Pancreas (tissue), 10 donors: ENCODE measurements at regions not wholly inside any gene's neighbourhood (a gene's known extent, or its start where the extent isn't known, plus 50 kb on each side); places are given as distances from the start of the nearest gene placed in this dataset.

ENCODE experiments used
- ATAC-seq, 4 donors: fragments of 200-7000 bp; cut with Tn5 transposase; one replicate each; pipeline versions ENCODE4 v1.8.0 to v1.9.1; 2020; ENCODE audit warnings: mild to moderate bottlenecking in 4 of 4, moderate library complexity in 4 of 4
- DNase-seq, 6 donors: peaks; one replicate each; pipeline ENCODE4 v3.0.0-alpha.2; 2020
- FAIRE-seq: peaks from 2 replicates; lab custom pipeline; 2012; peaks lifted over from hg19 to GRCh38; lab: Jason Lieb, UNC
- H3K27ac ChIP-seq, 4 donors: fragments of 200-600 bp; sonication (generic); 1 replicate in 3 of 4; 2 replicates in 1 of 4; pipeline versions ENCODE4 v1.5.0 to v1.8.0; 2020
- H3K27me3 ChIP-seq, 4 donors: fragments of 200-600 bp; one replicate each; pipeline ENCODE4 v1.8.0; 2021
- H3K36me3 ChIP-seq, 3 donors: fragments of 200-600 bp; sonication (generic) in 1 of 3; one replicate each; pipeline versions ENCODE4 v1.5.0 to v1.8.0; 2020 to 2021
- H3K4me1 ChIP-seq, 3 donors: fragments of 200-600 bp; one replicate each; pipeline ENCODE4 v1.8.0; 2021
- H3K4me3 ChIP-seq, 4 donors: fragments of 200-600 bp; sonication (generic) in 2 of 4; one replicate each; pipeline versions ENCODE4 v1.5.0 to v1.8.0; 2020 to 2021
- H3K9me3 ChIP-seq, 4 donors: fragments of 200-600 bp; one replicate each; pipeline ENCODE4 v1.8.0; 2021
- WGBS, 2 donors: extraction: QIAGEN DNeasy Blood & Tissue Kit; methylation state at CpG; one replicate each; pipeline ENCODE4 v1.1.7; 2013; 5-methylcytosine and 5-hydroxymethylcytosine counted together
- intact Hi-C, 3 donors: fragments of 100-400 bp; cut with DNase I; formaldehyde crosslinking; loops; one replicate each; pipeline versions ENCODE4 v1.11.1 to v1.14.2; 2022
- TF ChIP-seq, protein P1 (sequence below), 4 donors: fragments of 200-600 bp; sonication (generic) in 3 of 4; IDR thresholded peaks; one replicate each; pipeline versions ENCODE4 v1.5.0 to v1.8.0; 2021; ENCODE audit warnings: antibody characterized with exemption in 4 of 4
- donor health status: healthy with polysubstance abuse.
- donor health status: DM: no; HTN: no; CAD: no; lungs with moderate emphysema.
- donor health status: DM: no; HTN: no; CAD: no.
- donor health status: control.
- donor health status: control.
- donor health status: Bipolar disorder and iron deficiency.
- donor health status: DM: yes; HTN: yes; CAD: no.
- donor health status: DM: no; HTN: no; CAD: no.
- donor health status: DM: no; HTN: no; CAD: no.
- donor health status: DM: yes; HTN: yes; CAD: no.

DNA sequence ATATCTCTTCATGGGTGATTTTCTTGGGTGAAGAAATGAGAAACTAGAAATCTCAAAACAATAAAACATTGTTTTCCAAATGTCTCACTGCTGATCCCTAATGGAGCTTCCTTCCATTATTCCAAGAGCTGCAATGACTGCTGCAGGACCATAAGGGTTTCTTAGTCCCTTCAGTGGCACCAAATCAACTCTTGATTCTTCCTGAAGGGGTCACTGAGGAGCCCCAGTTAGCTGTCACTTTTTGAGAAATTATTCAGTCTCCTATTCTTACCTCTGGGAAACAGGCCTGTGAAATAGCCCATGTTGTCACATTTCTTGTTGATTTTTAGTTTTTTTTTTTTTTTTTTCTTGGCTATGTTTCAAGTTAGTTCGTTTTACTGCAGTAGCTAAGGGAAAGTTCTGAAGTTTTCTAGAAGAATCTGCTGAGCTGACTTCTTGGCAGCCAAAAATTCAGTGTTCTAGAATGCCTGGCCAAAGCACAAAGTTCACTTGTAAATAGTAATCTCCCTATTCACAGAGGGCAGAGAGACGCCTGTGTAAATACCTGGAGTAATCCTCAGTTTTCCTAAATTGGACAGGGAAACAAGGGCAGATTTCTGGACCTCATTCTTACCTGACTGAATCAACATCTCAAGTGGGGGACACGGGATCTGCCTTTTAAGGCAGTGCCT lies 480.0 kb downstream of the RIT2 start:
- DNase-seq (no peak), ATAC-seq (peak in 2 of 4 donors; percentile 38 to 44), FAIRE-seq (no peak)
- Histone ChIP-seq H3K27me3 (no peaks in the 10 kb centered on the region), H3K27ac (no peak overlapping the region), H3K9me3 (no peaks in the 10 kb centered on the region), H3K36me3 (no peaks in the 10 kb centered on the region), H3K4me3 (no peak overlapping the region), H3K4me1 (no peaks in the 10 kb centered on the region)
- intact Hi-C loops: no loop called here
- 8 to 19% methylated on average over 3 of the region's 3 CpGs for WGBS, 2 donors
- TF ChIP-seq, protein P1, sequence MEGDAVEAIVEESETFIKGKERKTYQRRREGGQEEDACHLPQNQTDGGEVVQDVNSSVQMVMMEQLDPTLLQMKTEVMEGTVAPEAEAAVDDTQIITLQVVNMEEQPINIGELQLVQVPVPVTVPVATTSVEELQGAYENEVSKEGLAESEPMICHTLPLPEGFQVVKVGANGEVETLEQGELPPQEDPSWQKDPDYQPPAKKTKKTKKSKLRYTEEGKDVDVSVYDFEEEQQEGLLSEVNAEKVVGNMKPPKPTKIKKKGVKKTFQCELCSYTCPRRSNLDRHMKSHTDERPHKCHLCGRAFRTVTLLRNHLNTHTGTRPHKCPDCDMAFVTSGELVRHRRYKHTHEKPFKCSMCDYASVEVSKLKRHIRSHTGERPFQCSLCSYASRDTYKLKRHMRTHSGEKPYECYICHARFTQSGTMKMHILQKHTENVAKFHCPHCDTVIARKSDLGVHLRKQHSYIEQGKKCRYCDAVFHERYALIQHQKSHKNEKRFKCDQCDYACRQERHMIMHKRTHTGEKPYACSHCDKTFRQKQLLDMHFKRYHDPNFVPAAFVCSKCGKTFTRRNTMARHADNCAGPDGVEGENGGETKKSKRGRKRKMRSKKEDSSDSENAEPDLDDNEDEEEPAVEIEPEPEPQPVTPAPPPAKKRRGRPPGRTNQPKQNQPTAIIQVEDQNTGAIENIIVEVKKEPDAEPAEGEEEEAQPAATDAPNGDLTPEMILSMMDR (IDR thresholded peaks at IDR 0.05): no peak

DNA sequence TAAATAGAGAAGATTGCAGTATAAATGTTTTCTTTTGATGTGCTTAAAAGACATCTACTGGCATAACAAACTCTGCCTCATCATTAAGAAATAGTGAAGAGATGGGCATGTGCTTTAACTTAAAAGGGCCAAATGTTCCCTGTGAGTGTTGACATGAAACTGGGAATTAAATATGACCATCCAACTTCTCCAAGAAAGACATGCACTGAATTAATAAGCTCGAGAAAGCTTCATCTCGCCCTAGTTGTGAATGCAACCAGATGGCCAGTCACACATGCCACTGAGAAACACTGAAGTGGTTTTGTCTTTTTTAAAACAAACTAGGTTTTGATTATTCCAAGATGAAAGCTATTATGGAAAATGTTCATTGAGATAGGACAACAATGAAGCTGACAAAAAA lies 479.2 kb downstream of the RIT2 start:
- H3K4me1 ChIP-seq: no peaks in the 10 kb centered on the region
- ATAC-seq (peak in 1 of 4 donors; percentile 47), FAIRE-seq (no peak), DNase-seq (no peak)
- no peak overlapping the region for H3K4me3 ChIP-seq
- 47 to 61% methylated on average over 2 of the region's 2 CpGs for WGBS, 2 donors
- H3K27me3 ChIP-seq: no peaks in the 10 kb centered on the region
- H3K36me3 ChIP-seq: no peaks in the 10 kb centered on the region
- no peaks in the 10 kb centered on the region for H3K9me3 ChIP-seq
- intact Hi-C loops: no loop called here
- H3K27ac ChIP-seq: no peak overlapping the region
- TF ChIP-seq, protein P1 (IDR thresholded peaks at IDR 0.05): no peak

DNA sequence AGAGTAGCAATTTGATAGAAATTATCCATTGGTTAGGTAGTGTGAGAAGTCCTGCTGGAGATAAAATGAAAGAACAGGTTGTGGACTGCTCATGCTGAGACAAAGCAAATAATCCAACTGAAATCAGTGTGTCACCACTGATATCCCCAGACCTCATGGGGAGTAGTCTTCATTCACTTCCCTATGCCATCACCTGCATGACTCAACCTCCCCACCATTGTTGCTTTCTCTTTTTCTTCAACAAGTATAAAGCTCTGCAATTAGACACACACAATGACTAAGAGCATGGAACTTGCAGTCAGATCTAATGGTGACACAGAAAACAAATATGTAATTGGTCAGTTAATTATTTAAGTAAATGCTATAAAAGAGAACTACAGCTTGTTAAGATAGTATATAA lies 475.3 kb downstream of the RIT2 start:
- Histone ChIP-seq H3K4me3 (no peak overlapping the region), H3K9me3 (no peaks in the 10 kb centered on the region)
- FAIRE-seq: no peak

DNA sequence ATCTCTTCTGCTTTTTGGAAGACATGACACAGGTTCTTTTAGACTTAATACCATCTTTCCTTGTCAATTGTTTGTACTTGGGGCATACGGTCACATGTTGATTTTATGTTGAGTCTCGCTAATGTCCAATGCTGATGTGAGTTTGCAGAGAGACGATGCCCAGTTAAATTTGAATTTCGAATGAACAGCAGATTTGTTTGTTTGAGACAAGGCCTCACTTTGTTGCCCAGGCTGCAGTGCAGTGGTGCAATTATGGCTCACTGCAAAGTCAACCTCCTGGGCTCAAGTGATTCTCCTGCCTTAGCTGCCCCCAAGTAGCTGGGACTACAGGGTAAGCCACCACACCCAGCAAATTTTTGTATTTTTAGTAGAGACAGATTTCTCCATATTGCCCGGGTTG lies 473.5 kb downstream of the RIT2 start:
- Histone ChIP-seq H3K4me3 (no peak overlapping the region), H3K27me3 (no peaks in the 10 kb centered on the region), H3K4me1 (no peaks in the 10 kb centered on the region), H3K9me3 (no peaks in the 10 kb centered on the region), H3K27ac (no peak overlapping the region), H3K36me3 (no peaks in the 10 kb centered on the region)
- TF ChIP-seq, protein P1 (IDR thresholded peaks at IDR 0.05): no peak
- DNase-seq (no peak), FAIRE-seq (no peak), ATAC-seq (no peak)
- intact Hi-C loops: no loop called here
- WGBS, 2 donors: 65 to 69% methylated on average over 5 of the region's 5 CpGs

More for the DNA sequence above, 475.3 kb downstream of the RIT2 start:
- intact Hi-C loops: no loop called here
- TF ChIP-seq, protein P1 (IDR thresholded peaks at IDR 0.05): no peak
- peak in 1 of 4 donors; percentile 31 for ATAC-seq
- H3K36me3 ChIP-seq: no peaks in the 10 kb centered on the region
- H3K27ac ChIP-seq: no peak overlapping the region
- no peaks in the 10 kb centered on the region for H3K27me3 ChIP-seq
- no peak for DNase-seq
- no peaks in the 10 kb centered on the region for H3K4me1 ChIP-seq

DNA sequence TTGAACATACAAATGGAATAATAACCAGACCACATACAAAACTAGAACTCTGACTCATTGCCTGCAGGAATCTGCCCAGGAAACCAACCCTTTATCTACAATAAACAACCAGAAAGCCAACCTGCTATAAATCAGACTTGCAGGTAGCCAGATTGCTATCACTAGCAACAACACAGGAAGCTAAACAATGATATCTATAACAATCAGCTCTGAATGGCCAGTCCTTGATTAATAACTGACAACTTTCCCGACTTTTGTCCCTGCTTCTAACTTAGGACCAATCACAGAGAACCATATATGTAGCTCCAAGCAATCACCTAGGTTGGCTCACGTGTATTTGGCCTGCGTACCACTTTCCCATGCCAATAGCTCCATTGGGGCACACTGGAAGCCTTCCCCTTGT lies 470.8 kb downstream of the RIT2 start:
- Histone ChIP-seq H3K4me3 (no peak overlapping the region), H3K4me1 (no peaks in the 10 kb centered on the region), H3K27ac (no peak overlapping the region), H3K36me3 (no peaks in the 10 kb centered on the region), H3K9me3 (no peaks in the 10 kb centered on the region), H3K27me3 (no peaks in the 10 kb centered on the region)
- FAIRE-seq (no peak), ATAC-seq (no peak), DNase-seq (no peak)
- intact Hi-C loops: no loop called here
- 34 to 36% methylated on average over 3 of the region's 3 CpGs for WGBS, 2 donors
- TF ChIP-seq, protein P1 (IDR thresholded peaks at IDR 0.05): no peak
